Activated T-cell treated with anti-CD3 and anti-CD28 coated beads, Interleukin-2, amount 50 U/mL, for 72 hours (primary cell): ENCODE measurements at regions not wholly inside any gene's neighbourhood (a gene's known extent, or its start where the extent isn't known, plus 50 kb on each side); places are given as distances from the start of the nearest gene placed in this dataset.

Source experiments
- ATAC-seq, 2 donors: fragments of 150-1000 bp; cut with Tn5 transposase; replicated peaks in 1 of 2; 2 replicates each; pipeline ENCODE4 v1.10.0; 2021; ENCODE audit warnings: moderate library complexity in 2 of 2, mild to moderate bottlenecking in 1 of 2
- DNase-seq, 2 donors: peaks; one replicate each; pipeline ENCODE4 v3.0.0; 2021 to 2022; ENCODE audit warnings: mixed read lengths in 1 of 2
- H3K27ac Mint-ChIP-seq: one replicate; pipeline ENCODE4 v1.8.0; 2022; ENCODE audit warnings: mild to moderate bottlenecking, moderate library complexity, mixed read lengths
- H3K27me3 Mint-ChIP-seq: one replicate; pipeline ENCODE4 v1.8.0; 2022; ENCODE audit warnings: low read depth, mixed read lengths
- H3K36me3 Mint-ChIP-seq, 2 donors: one replicate each; pipeline ENCODE4 v1.8.0; 2022; ENCODE audit warnings: mixed read lengths in 2 of 2, mild to moderate bottlenecking in 1 of 2; ENCODE audit not compliant: insufficient read depth in 2 of 2
- H3K4me1 Mint-ChIP-seq: one replicate; pipeline ENCODE4 v1.8.0; 2022; ENCODE audit warnings: low read depth, mixed read lengths
- H3K4me3 Mint-ChIP-seq, 2 donors: one replicate each; pipeline ENCODE4 v1.8.0; 2022; ENCODE audit warnings: mild to moderate bottlenecking in 2 of 2, mixed read lengths in 2 of 2, moderate library complexity in 2 of 2
- H3K9me3 Mint-ChIP-seq, 2 donors: one replicate each; pipeline ENCODE4 v1.8.0; 2022; ENCODE audit warnings: mixed read lengths in 2 of 2

DNA sequence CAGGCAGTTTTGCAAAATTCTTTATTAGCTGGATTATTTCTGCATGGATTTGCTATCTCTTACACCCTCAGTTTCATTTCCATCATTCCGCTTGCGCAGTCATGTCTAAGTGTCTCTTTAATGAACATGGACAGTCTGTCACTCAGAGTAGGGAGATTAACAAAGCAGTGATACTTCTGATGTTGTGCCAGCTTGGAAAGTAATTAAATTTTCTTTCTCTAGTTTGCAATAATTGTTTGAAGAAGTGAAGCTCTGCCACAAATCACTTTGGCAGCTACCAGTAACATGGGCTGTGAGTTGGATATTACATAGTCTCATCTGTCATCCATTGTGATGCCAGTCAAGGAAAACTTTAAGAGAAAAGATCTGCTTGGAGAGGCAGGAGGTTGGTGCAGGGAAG lies 324.8 kb upstream of the NWD2 start:
- Mint-ChIP-seq H3K36me3 (no peaks in the 10 kb centered on the region), H3K27me3 (no peaks in the 10 kb centered on the region), H3K27ac (no peak overlapping the region), H3K4me3 (no peak overlapping the region), H3K4me1 (no peaks in the 10 kb centered on the region), H3K9me3 (no peaks in the 10 kb centered on the region)
- DNase-seq: no peak
- no peak for ATAC-seq

DNA sequence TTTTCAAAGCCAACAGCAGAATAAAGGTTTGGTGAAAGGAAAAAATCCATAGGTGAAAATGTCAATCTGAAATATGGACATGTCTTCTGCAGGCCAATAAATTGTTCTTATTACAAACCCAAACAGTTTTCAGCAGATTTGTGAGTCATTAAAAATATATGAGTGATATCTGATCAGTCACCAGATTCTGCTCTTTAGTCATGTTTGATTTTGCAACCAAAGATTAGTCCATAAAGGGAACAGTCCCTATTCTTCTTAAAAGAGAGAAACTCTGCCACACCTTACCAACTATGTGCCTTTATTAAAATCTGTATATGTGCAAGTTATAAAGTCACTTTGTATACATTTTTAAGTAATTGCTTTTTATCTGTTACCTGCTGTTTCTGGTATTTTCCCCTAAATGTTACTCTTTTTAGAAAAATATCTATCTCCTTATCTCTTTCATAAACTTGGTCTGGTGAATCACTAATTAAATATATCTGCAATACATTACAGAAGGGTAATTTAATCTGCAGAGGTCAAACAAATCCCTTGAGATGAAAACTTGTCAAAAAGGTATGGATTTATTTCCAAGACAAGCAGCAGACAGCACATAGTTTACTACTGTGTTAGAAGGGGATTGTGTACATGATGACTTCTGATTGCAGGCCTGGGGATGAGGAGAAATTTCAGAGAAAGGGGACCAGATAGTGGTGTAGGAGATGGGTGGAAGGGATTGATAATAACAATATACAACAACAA lies 322.9 kb upstream of the NWD2 start:
- DNase-seq (no peak), ATAC-seq (no peak)
- H3K27ac Mint-ChIP-seq: no peak overlapping the region
- no peaks in the 10 kb centered on the region for H3K9me3 Mint-ChIP-seq
- H3K36me3 Mint-ChIP-seq: no peaks in the 10 kb centered on the region
- H3K4me3 Mint-ChIP-seq: no peak overlapping the region
- H3K4me1 Mint-ChIP-seq: no peaks in the 10 kb centered on the region
- no peaks in the 10 kb centered on the region for H3K27me3 Mint-ChIP-seq

DNA sequence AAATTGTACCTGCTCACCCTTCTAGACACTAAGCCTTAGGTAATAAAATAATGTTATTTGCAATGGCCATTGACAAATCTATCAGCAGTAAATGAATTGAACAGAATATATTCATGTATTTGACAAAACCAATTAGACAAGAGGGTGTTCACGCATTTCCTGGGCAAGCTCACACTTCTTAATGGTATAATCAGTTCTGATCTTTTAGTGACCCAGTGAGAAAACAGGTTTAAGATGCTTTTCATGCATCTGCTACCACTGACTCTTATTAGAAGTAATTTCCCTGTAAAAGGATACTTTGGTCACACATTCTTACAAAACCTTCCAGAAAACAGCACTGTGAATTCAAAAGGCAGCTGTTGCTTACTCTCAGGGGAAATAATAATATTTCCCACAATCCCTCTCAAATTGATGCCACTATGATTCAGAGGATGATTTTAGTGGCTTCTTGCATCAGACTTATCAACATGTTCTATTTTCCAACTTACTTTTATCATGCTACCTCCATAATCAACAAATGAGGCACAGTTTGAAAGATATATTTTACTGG lies 313.9 kb upstream of the NWD2 start:
- Mint-ChIP-seq H3K27ac (no peak overlapping the region), H3K9me3 (peaks cover 1 to 3% of the 10 kb centered on the region in 2 donors), H3K27me3 (no peaks in the 10 kb centered on the region), H3K36me3 (no peaks in the 10 kb centered on the region), H3K4me3 (no peak overlapping the region), H3K4me1 (no peaks in the 10 kb centered on the region)
- ATAC-seq (no peak), DNase-seq (no peak)

- H3K36me3 Mint-ChIP-seq: no peaks in the 10 kb centered on the region
- H3K4me1 Mint-ChIP-seq: no peaks in the 10 kb centered on the region
- ATAC-seq (no peak), DNase-seq (no peak)
- no peak overlapping the region for H3K4me3 Mint-ChIP-seq
- H3K27ac Mint-ChIP-seq: no peak overlapping the region
- H3K27me3 Mint-ChIP-seq: no peaks in the 10 kb centered on the region
- H3K9me3 Mint-ChIP-seq: peaks cover 0 to 4% of the 10 kb centered on the region in 2 donors
Measured at GRCh38 chr4:36944232-36944631, 300.3 kb upstream of the NWD2 start.

DNA sequence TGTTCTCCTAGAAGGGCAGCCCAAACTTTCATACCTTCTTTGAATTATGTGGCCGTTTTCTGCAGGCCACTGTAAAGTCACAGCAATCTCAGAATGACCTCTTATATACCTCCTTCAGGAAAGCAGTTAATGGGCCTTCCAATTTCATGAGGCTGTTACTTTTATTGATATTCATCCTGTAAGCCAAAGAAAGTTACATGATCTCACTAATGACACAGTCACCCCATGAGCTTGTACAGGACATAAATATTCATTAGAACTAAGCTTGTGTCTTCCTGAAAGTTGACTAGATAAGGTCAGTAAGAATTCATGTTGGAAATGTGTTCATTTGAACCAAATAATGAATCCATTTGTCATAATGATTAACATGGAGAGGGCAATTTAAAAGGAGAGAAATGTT lies 283.1 kb upstream of the NWD2 start:
- ATAC-seq: no peak
- peaks cover 0 to 2% of the 10 kb centered on the region in 2 donors for H3K9me3 Mint-ChIP-seq
- no peaks in the 10 kb centered on the region for H3K36me3 Mint-ChIP-seq
- H3K4me3 Mint-ChIP-seq: no peak overlapping the region
- DNase-seq: no peak
- H3K27me3 Mint-ChIP-seq: no peaks in the 10 kb centered on the region
- H3K27ac Mint-ChIP-seq: no peak overlapping the region
- H3K4me1 Mint-ChIP-seq: no peaks in the 10 kb centered on the region

DNA sequence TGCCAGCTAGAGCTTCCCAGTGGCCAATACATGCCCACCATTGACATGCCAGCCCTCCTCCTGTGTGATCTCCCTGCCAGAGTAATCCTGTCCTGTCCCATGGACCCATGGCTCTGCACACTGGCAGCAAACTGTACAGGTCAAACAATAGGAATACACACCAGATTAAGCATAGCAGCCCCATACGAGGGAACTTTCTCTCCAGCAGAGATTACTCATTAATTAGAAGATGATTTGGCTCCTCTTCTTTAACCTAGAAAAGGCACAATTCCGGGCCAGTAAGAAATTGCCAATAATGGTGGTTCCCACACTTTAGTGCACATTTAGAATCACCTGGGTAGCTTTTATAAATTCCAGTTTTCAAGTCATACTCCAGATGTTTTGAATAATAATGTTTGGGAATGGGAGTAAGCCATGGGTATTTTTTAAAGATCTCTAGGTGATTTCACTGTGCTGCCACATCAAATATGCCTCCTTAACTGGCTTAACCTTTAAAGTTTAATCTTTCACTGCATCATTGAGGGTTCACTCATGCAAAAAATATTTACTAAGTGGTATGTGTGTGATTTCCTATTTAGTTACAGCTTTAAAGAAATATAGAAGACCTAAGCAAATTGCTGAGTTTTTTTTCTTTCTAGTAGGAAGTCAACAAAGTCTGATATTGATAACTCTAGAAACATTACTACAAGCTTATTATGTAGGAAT lies 277.6 kb upstream of the NWD2 start:
- no peaks in the 10 kb centered on the region for H3K4me1 Mint-ChIP-seq
- no peak overlapping the region for H3K27ac Mint-ChIP-seq
- H3K9me3 Mint-ChIP-seq: no peaks in the 10 kb centered on the region
- no peaks in the 10 kb centered on the region for H3K36me3 Mint-ChIP-seq
- no peaks in the 10 kb centered on the region for H3K27me3 Mint-ChIP-seq
- DNase-seq (no peak), ATAC-seq (no peak)
- no peak overlapping the region for H3K4me3 Mint-ChIP-seq

- no peaks in the 10 kb centered on the region for H3K4me1 Mint-ChIP-seq
- DNase-seq: no peak
- H3K27ac Mint-ChIP-seq: no peak overlapping the region
- no peak for ATAC-seq
- H3K36me3 Mint-ChIP-seq: no peaks in the 10 kb centered on the region
- H3K27me3 Mint-ChIP-seq: no peaks in the 10 kb centered on the region
- H3K9me3 Mint-ChIP-seq: peaks cover 0 to 2% of the 10 kb centered on the region in 2 donors
- no peak overlapping the region for H3K4me3 Mint-ChIP-seq
Measured at GRCh38 chr4:36979533-36979932, 265.0 kb upstream of the NWD2 start.

DNA sequence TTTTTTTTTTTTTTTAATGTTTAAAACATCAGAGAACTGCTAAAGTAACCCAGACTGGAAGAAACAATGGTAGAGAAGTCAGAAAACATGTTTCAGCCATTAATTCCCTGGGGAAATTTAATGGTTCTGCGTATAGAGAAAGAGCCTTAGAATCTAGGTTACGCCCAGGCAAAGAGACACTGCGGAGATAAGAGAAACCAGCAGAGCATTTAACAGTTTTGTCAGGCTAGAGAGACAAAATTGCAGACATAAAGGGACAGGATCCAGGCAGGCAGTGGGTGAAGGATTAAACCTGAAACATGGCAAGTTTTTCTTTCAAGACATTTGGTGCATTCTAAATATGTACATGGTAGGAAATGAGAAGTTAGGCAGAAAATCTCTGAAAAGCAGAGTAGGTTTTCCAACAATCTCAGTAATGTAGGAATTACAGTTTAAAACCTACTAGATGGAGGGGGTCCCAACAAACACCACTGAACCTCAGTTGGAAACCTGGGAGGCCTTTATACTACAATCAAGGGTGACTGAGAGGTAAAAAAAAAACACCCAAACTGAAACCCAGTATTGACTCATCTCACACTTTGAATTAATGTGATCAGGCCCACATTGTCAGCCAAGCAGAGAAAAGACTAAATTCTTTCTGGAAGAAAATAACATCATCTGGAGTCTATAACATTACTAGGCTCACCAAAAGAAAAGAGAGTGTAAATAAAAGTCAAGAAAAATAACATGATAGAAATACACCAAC lies 254.2 kb upstream of the NWD2 start:
- H3K27me3 Mint-ChIP-seq: no peaks in the 10 kb centered on the region
- no peak overlapping the region for H3K27ac Mint-ChIP-seq
- H3K36me3 Mint-ChIP-seq: no peaks in the 10 kb centered on the region
- DNase-seq (no peak), ATAC-seq (peak; percentile 24 to 42)
- H3K4me3 Mint-ChIP-seq: no peak overlapping the region
- no peaks in the 10 kb centered on the region for H3K4me1 Mint-ChIP-seq
- H3K9me3 Mint-ChIP-seq: peaks cover 0 to 4% of the 10 kb centered on the region in 2 donors

GRCh38 chr4:36997727-36998126 lies 246.8 kb upstream of the NWD2 start:
- Mint-ChIP-seq H3K36me3 (peaks cover 0 to 1% of the 10 kb centered on the region in 2 donors), H3K4me3 (peak overlapping the region in 1 of 2 donors; percentile 1), H3K9me3 (peaks cover 0 to 2% of the 10 kb centered on the region in 2 donors), H3K27me3 (no peaks in the 10 kb centered on the region), H3K27ac (peak overlapping the region; percentile 25), H3K4me1 (peaks cover 6% of the 10 kb centered on the region)
- DNase-seq: no peak
- ATAC-seq: peak in 1 of 2 donors; percentile 64

- Mint-ChIP-seq H3K4me1 (peaks cover 6% of the 10 kb centered on the region), H3K9me3 (peaks cover 2% of the 10 kb centered on the region in 2 donors), H3K36me3 (peaks cover 0 to 1% of the 10 kb centered on the region in 2 donors), H3K27ac (no peak overlapping the region), H3K27me3 (no peaks in the 10 kb centered on the region), H3K4me3 (no peak overlapping the region)
- ATAC-seq: no peak
- no peak for DNase-seq
Measured at GRCh38 chr4:37000281-37000680, 244.3 kb upstream of the NWD2 start.

- DNase-seq (no peak), ATAC-seq (no peak)
- Mint-ChIP-seq H3K36me3 (peaks cover 0 to 1% of the 10 kb centered on the region in 2 donors), H3K9me3 (peaks cover 2 to 5% of the 10 kb centered on the region in 2 donors), H3K4me3 (no peak overlapping the region), H3K27me3 (no peaks in the 10 kb centered on the region), H3K27ac (no peak overlapping the region), H3K4me1 (peaks cover 6% of the 10 kb centered on the region)
Measured at GRCh38 chr4:37001688-37002436, 242.7 kb upstream of the NWD2 start.

DNA sequence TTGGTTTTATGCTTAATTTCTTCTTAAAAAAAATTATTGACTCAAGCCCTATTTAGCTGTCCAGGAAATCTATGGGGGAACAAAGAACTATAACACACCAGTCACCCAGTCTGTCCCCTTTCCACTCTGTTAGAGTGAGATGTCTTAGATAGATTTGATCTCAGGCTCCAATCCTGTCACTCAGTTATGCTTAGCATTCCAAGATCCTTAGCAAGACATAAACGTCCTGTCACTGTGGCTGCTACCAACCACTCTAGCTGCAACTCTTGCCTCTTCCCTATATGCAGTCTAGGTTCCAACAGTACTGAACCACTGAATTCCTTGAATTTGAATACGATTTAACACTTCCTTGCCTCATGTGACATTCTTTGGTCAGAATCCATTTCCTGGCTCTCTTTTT lies 241.9 kb upstream of the NWD2 start:
- ATAC-seq: no peak
- peaks cover 2 to 5% of the 10 kb centered on the region in 2 donors for H3K9me3 Mint-ChIP-seq
- H3K4me1 Mint-ChIP-seq: peaks cover 3% of the 10 kb centered on the region
- H3K27me3 Mint-ChIP-seq: no peaks in the 10 kb centered on the region
- no peak overlapping the region for H3K27ac Mint-ChIP-seq
- H3K4me3 Mint-ChIP-seq: no peak overlapping the region
- peaks cover 0 to 1% of the 10 kb centered on the region in 2 donors for H3K36me3 Mint-ChIP-seq
- no peak for DNase-seq
